ENCODE measurements at regions not wholly inside any gene's neighbourhood (a gene's known extent, or its start where the extent isn't known, plus 50 kb on each side); places are given as distances from the start of the nearest gene placed in this dataset.
A peak's percentile ranks its signal among the peaks of the same experiment; 100 is the strongest.

DNA sequence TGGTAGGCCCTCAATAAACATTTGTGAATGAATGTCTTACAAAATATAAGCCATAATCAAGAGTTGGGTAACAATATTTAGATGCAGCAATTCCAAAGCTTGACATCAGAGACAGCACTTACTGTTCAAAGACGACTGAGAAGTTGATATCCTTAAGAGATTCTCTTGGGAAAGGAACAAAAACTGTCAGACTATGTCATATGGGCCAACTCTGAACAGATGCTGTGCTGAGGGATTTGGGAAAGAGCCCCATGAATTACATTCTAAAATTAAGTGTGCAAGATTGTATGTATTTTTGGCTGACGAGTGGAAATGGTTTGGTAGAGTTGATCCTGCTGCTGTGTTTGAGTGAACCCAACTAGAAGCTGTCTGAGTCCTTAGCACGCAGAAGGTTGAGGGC, 250.7 kb upstream of the LINC00305 start:
- POLR2A ChIA-PET = no interaction called here
- peaks cover 11% of the 10 kb centered on the region for H3K4me1 Mint-ChIP-seq
- ATAC-seq (ENCODE audit: low read depth) = no peak
- H3K27me3 Mint-ChIP-seq = no peaks in the 10 kb centered on the region
- DNase-seq = no peak
- CTCF ChIA-PET = no interaction called here
- no peak overlapping the region for H3K4me3 Mint-ChIP-seq
- H3K9me3 Mint-ChIP-seq = no peaks in the 10 kb centered on the region
- intact Hi-C loops (cut with micrococcal nuclease) = no loop called here
- H3K27ac Mint-ChIP-seq = no peak overlapping the region
- H3K36me3 Mint-ChIP-seq (ENCODE audit: low read depth) = no peaks in the 10 kb centered on the region
- TF ChIP-seq, protein P1, sequence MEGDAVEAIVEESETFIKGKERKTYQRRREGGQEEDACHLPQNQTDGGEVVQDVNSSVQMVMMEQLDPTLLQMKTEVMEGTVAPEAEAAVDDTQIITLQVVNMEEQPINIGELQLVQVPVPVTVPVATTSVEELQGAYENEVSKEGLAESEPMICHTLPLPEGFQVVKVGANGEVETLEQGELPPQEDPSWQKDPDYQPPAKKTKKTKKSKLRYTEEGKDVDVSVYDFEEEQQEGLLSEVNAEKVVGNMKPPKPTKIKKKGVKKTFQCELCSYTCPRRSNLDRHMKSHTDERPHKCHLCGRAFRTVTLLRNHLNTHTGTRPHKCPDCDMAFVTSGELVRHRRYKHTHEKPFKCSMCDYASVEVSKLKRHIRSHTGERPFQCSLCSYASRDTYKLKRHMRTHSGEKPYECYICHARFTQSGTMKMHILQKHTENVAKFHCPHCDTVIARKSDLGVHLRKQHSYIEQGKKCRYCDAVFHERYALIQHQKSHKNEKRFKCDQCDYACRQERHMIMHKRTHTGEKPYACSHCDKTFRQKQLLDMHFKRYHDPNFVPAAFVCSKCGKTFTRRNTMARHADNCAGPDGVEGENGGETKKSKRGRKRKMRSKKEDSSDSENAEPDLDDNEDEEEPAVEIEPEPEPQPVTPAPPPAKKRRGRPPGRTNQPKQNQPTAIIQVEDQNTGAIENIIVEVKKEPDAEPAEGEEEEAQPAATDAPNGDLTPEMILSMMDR (IDR thresholded peaks at IDR 0.05) = no peak

DNA sequence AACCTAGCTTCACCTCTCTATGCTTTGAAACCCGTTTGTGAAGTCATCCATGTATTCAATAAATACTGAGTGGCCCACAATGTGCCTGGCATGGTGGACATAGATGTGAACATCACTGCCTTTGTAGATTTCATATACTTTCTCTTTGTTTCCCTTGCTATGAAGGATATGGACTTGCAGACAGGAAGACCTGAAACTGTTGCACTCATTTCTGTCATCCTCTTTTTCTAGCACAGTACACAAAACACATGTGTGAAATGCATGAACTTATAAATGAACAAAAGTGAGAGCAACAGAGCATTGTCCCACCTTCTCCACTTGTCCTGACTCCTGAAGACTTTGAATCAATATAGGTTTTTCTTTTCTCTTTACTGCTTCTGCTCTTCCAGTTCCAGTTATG, 249.4 kb upstream of the LINC00305 start:
- Mint-ChIP-seq H3K36me3 (ENCODE audit: low read depth) (no peaks in the 10 kb centered on the region), H3K27me3 (no peaks in the 10 kb centered on the region), H3K9me3 (no peaks in the 10 kb centered on the region), H3K4me1 (no peaks in the 10 kb centered on the region), H3K27ac (no peak overlapping the region), H3K4me3 (no peak overlapping the region)
- intact Hi-C loops (cut with micrococcal nuclease) = no loop called here
- TF ChIP-seq, protein P1 (IDR thresholded peaks at IDR 0.05) = no peak
- DNase-seq = no peak
- no peak for ATAC-seq (ENCODE audit: low read depth)
- ChIA-PET POLR2A (no interaction called here), CTCF (no interaction called here)

DNA sequence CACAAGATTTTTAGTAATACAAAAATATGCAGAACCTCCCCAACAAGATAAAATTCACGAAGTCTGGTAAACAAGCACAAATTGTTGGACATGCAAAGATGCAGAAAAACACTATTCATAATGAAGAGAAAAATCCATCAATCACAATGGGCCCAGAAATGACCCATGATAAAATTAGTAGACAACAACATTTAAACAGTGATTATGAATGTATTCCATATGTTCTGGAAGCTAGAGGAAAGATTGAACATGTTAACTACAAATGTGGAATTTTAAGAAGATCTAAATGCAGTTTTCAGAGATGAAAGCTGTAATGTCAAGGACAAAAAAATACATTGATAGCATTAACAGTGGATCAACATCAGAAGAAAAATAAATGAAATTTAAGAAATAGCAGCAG, 243.3 kb upstream of the LINC00305 start:
- Mint-ChIP-seq H3K36me3 (ENCODE audit: low read depth) (no peaks in the 10 kb centered on the region), H3K9me3 (no peaks in the 10 kb centered on the region), H3K27me3 (no peaks in the 10 kb centered on the region), H3K4me3 (no peak overlapping the region), H3K4me1 (no peaks in the 10 kb centered on the region), H3K27ac (no peak overlapping the region)
- intact Hi-C loops (cut with micrococcal nuclease) = no loop called here
- ChIA-PET POLR2A (no interaction called here), CTCF (no interaction called here)
- DNase-seq (no peak), ATAC-seq (ENCODE audit: low read depth) (no peak)
- TF ChIP-seq, protein P1 (IDR thresholded peaks at IDR 0.05) = no peak

- H3K4me3 Mint-ChIP-seq = no peak overlapping the region
- TF ChIP-seq, protein P1 (IDR thresholded peaks at IDR 0.05) = no peak
- H3K4me1 Mint-ChIP-seq = peaks cover 32% of the 10 kb centered on the region
- no peaks in the 10 kb centered on the region for H3K27me3 Mint-ChIP-seq
- no peaks in the 10 kb centered on the region for H3K9me3 Mint-ChIP-seq
- DNase-seq (no peak), ATAC-seq (ENCODE audit: low read depth) (no peak)
- POLR2A ChIA-PET = no interaction called here
- H3K36me3 Mint-ChIP-seq (ENCODE audit: low read depth) = no peaks in the 10 kb centered on the region
- H3K27ac Mint-ChIP-seq = no peak overlapping the region
- intact Hi-C loops (cut with micrococcal nuclease) = no loop called here
- CTCF ChIA-PET = no interaction called here
Observed at GRCh38 chr18:64384101-64384500, 235.2 kb upstream of the LINC00305 start.

DNA sequence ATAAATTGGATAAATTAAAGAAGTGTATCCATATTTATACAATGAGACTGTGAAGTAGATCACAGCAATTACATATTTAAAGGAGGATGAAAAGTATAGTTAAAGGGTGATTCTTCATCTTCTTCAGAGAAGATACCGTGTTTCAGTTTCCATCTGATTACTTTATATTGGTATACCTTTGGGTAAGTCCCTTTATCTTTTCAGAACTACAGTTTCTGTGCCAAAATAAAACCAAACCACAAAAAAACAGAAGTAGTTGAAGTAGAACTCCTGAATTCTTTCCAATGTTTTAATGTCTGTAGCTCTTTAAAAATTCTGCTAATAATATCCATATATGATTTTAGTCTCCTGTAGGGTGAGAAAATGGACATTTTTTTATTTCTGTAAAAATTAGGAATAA, 231.2 kb upstream of the LINC00305 start:
- Mint-ChIP-seq H3K36me3 (ENCODE audit: low read depth) (peaks cover 1% of the 10 kb centered on the region), H3K9me3 (no peaks in the 10 kb centered on the region), H3K4me1 (peaks cover 32% of the 10 kb centered on the region), H3K4me3 (peak overlapping the region; percentile 41), H3K27ac (peak overlapping the region; percentile 79), H3K27me3 (no peaks in the 10 kb centered on the region)
- ChIA-PET CTCF (no interaction called here), POLR2A (no interaction called here)
- intact Hi-C loops (cut with micrococcal nuclease) = loop anchor here (1.0 kb wide), 1 partner anchor 24 kb away; no protein-coding TSS in a partner anchor
- ATAC-seq (ENCODE audit: low read depth) (peak; percentile 86), DNase-seq (no peak)
- TF ChIP-seq, protein P1 (IDR thresholded peaks at IDR 0.05) = no peak
